ENCODE measurements at regions not wholly inside any gene's neighbourhood (a gene's known extent, or its start where the extent isn't known, plus 50 kb on each side); places are given as distances from the start of the nearest gene placed in this dataset.
A peak's percentile ranks its signal among the peaks of the same experiment; 100 is the strongest.

- TF ChIP-seq ZNF544 (tag by site-specific recombination; IDR thresholded peaks at IDR 0.05) (no peak), SCRT2 (tag by site-specific recombination; IDR thresholded peaks at IDR 0.05) (peak; percentile 40), ZNF221 (tag by site-specific recombination; IDR thresholded peaks at IDR 0.05; ENCODE audit: borderline replicate concordance) (no peak), SETDB1 (IDR thresholded peaks at IDR 0.05; ENCODE audit: insufficient read length, low read length) (no peak), HIC1 (tag by site-specific recombination; IDR thresholded peaks at IDR 0.05) (no peak), ZBTB49 (tag by site-specific recombination; IDR thresholded peaks at IDR 0.05; ENCODE audit: low read depth) (no peak), ZNF660 (tag by site-specific recombination; IDR thresholded peaks at IDR 0.05) (peak; percentile 94), ZNF548 (tag by site-specific recombination; IDR thresholded peaks at IDR 0.05) (no peak), CTCF (tag by site-specific recombination; IDR thresholded peaks at IDR 0.05) (peak; percentile 98), ZFP41 (tag by site-specific recombination; IDR thresholded peaks at IDR 0.05; ENCODE audit: borderline replicate concordance) (no peak), ZBTB17 (tag by site-specific recombination; IDR thresholded peaks at IDR 0.05) (peak; percentile 75), GLIS2 (tag by site-specific recombination; IDR thresholded peaks at IDR 0.05) (0 out of 2 replicates have a peak, but pooled peaks have one; percentile 36), EGR2 (tag by site-specific recombination; IDR thresholded peaks at IDR 0.05; ENCODE audit: low read depth) (no peak), ZNF398 (tag by site-specific recombination; IDR thresholded peaks at IDR 0.05) (no peak), ZNF514 (tag by site-specific recombination; IDR thresholded peaks at IDR 0.05) (no peak), ZNF654 (tag by site-specific recombination; IDR thresholded peaks at IDR 0.05; ENCODE audit: low read depth) (no peak), ZNF416 (tag by site-specific recombination; IDR thresholded peaks at IDR 0.05) (peak; percentile 66; the same call in 1 of the 2 replicates), PRDM6 (tag by site-specific recombination; IDR thresholded peaks at IDR 0.05) (no peak), ZNF248 (tag by site-specific recombination; IDR thresholded peaks at IDR 0.05) (no peak), ZNF707 (tag by site-specific recombination; IDR thresholded peaks at IDR 0.05) (no peak), PATZ1 (tag by site-specific recombination; IDR thresholded peaks at IDR 0.05) (0 out of 2 replicates have a peak, but pooled peaks have one; percentile 18), TRIM28 (IDR thresholded peaks at IDR 0.05; ENCODE audit: borderline replicate concordance, low read length) (no peak), ZBTB7A (tag by site-specific recombination; IDR thresholded peaks at IDR 0.05; ENCODE audit: low read depth) (no peak), ZNF324 (tag by site-specific recombination; IDR thresholded peaks at IDR 0.05) (no peak), ZNF433 (tag by site-specific recombination; IDR thresholded peaks at IDR 0.05; ENCODE audit: low read depth) (0 out of 2 replicates have a peak, but pooled peaks have one; percentile 5), BCL6B (tag by site-specific recombination; IDR thresholded peaks at IDR 0.05) (no peak), ZNF157 (tag by site-specific recombination; IDR thresholded peaks at IDR 0.05) (no peak)
Measured at GRCh38 chr17:77088455-77089123, 52.2 kb upstream of the SEC14L1 start (continued).

Measured in HEK293 (cell line).